GM12875 (cell line): ENCODE measurements at regions not wholly inside any gene's neighbourhood (a gene's known extent, or its start where the extent isn't known, plus 50 kb on each side); places are given as distances from the start of the nearest gene placed in this dataset.

ENCODE experiments used
- H3K4me3 ChIP-seq: one replicate; pipeline ENCODE4 v1.5.1; 2011; ENCODE audit warnings: low read depth, low read length, control low read depth
- CTCF ChIP-seq: IDR thresholded peaks from 2 replicates; pipeline ENCODE4 v1.5.1; 2011; ENCODE audit warnings: low read depth, mild to moderate bottlenecking, control low read depth, inconsistent platforms, low read length, moderate library complexity, borderline replicate concordance; ENCODE audit not compliant: insufficient read depth

DNA sequence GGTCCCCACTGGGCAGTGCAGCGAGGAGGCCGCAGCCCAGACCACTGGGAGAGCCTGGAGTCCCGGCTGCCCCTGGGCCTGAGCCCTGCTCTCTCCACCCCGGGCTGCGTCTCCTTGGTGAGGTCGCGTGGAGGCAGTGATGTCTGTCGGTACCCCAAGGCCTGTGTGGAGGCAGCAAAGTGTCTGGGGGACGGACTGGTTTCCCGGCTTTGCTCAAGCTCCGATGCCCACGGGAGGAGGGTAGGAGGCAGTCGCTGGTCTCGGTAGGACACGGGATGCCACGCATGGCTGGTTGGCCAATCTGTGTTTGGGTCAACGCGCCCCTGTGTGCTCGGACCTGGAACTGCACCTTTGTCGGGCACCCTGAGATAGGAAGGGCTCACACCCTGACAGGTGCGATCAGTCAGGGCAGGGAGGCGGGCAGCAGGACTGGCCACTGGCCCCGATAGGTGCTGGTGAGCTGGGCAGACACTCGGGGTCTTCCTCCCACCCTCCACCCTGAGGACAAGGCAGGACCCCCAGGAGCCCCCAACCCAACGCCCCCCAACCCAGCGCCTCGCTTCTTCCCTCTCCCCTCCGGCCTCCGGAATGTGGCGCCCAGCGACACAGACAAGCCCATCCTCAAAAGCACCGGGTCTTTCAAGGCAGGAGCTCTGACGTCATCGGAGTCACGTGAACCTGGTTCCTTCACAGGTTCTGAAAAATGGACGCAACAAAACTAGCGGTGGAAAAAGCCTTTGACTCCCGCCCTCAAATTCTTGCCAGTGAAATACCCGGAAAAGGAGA is 288.6 kb downstream of the NDUFA10 start:
- no peak overlapping the region for H3K4me3 ChIP-seq
- TF ChIP-seq CTCF: no peak

DNA sequence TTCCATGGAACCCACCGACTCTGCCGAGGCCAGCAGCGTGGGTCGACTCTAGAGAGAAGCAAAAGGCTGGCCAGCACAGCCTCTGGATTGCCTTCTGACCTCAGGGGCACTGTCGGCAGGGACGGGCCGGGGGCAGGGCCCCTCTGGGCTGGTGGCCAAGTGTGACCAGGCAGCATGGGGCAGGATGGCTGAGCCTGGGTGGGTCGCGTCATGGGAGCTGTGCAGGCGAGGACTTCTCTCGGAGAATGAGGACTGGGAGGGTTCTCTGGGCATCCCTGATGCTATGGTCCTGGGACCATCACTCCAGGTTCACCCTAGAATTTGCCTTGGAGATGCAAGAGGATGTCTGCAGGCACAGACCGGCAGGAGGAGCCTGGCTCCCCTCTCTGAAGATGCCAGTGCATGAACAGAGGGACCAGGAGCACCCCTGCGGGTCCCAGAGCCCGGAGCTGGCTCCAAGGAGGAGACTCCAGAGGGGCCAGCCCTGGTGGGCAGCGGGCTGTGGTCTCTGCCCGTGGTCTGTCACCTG is 289.2 kb downstream of the NDUFA10 start:
- no peak for TF ChIP-seq CTCF
- H3K4me3 ChIP-seq: no peak overlapping the region

- TF ChIP-seq CTCF: no peak
- H3K4me3 ChIP-seq: no peak overlapping the region
Observed at GRCh38 chr2:239735131-239735828, 289.9 kb downstream of the NDUFA10 start.

DNA sequence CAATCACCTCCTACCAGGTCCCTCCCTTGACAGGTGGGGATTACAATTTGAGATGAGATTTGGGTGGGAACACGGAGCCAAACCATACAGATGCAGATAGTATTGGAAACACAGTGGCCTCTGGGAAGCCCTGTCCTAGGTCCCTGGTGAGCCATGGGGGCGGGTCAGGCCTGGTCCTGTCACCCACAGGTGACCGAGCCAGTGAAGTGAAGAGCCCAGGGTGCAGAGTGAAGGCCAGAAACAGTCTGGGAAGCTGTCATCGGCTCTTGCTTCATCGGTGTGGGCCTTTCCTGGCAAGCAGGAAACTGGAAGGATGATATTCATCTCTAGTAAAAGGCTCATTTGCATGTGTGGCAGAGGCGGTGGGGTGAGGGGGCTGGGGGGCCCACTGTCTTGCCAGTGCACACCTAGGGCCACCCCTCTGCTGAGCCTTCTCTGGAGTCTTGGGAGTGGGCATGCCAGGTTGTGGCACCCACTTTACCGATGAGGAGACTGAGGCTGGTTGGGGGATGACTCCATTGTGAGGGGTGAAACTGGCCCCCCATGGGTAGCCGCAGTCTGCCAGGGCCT is 290.6 kb downstream of the NDUFA10 start:
- H3K4me3 ChIP-seq: no peak overlapping the region
- no peak for TF ChIP-seq CTCF

DNA sequence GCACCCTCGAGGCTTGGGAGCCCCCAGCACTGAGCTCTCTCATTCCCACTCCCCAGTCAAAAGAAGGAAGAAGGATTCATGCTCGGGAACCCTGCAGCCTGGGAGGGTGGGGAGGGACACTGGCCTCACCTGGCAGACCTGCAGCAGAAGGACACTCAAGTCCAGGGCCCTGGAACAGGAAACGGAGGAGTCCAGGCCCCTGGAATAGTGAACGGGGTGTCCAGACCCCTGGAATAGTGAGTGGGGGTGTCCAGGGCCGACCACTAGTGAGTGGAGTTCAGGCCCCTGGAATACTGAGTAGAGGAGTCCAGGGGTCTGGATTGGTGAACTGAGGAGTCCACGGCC is 292.5 kb downstream of the NDUFA10 start:
- no peak for TF ChIP-seq CTCF
- H3K4me3 ChIP-seq: no peak overlapping the region

- no peak overlapping the region for H3K4me3 ChIP-seq
- no peak for TF ChIP-seq CTCF
Observed at GRCh38 chr2:239731998-239732665, 293.0 kb downstream of the NDUFA10 start.
